HEK293 (cell line): ENCODE measurements at regions not wholly inside any gene's neighbourhood (a gene's known extent, or its start where the extent isn't known, plus 50 kb on each side); places are given as distances from the start of the nearest gene placed in this dataset.

ENCODE experiments used
- CTCF ChIA-PET: fragments of 350-600 bp; formaldehyde crosslinking; extraction: SDS; loops from one replicate; lab custom pipeline; 2021; ENCODE audit warnings: antibody characterized with exemption; lab: Yijun Ruan, JAX
- POLR2A ChIA-PET: fragments of 300-600 bp; formaldehyde crosslinking; extraction: SDS; loops from one replicate; lab custom pipeline; 2020; ENCODE audit warnings: antibody characterized with exemption, inconsistent platforms; lab: Yijun Ruan, JAX
- H3K27ac ChIP-seq: fragments of 200-500 bp; sonication (Bioruptor generic); 2 replicates; pipeline ENCODE4 v1.5.1; 2014; ENCODE audit warnings: low read depth, low read length, control low read depth, inconsistent platforms; ENCODE audit errors: extremely low read depth
- H3K36me3 ChIP-seq, 2 experiments: fragments of 200-500 bp in 1 of 2; sonication (Bioruptor generic) in 1 of 2; 1 replicate in 1 of 2; 2 replicates in 1 of 2; pipeline ENCODE4 v1.5.1; 2014 to 2017; ENCODE audit warnings: inconsistent platforms in 2 of 2, low read length in 2 of 2; ENCODE audit not compliant: control insufficient read depth in 2 of 2, insufficient read depth in 1 of 2
- H3K4me1 ChIP-seq: fragments of 200-500 bp; sonication (Bioruptor generic); 2 replicates; pipeline ENCODE4 v1.5.1; 2014; ENCODE audit warnings: mild to moderate bottlenecking, low read length, inconsistent platforms; ENCODE audit not compliant: control insufficient read depth, insufficient read depth
- H3K4me3 ChIP-seq: 2 replicates; pipeline ENCODE4 v1.5.1; 2011; ENCODE audit warnings: low read depth, mild to moderate bottlenecking, control low read depth, low read length, moderate library complexity
- H3K9me3 ChIP-seq: fragments of 200-500 bp; sonication (Bioruptor generic); 2 replicates; pipeline ENCODE4 v1.5.1; 2014; ENCODE audit warnings: low read depth, low read length, inconsistent platforms; ENCODE audit not compliant: control insufficient read depth, insufficient read depth
- IKZF3 ChIP-seq: fragments of 450-650 bp; IDR thresholded peaks from 2 replicates; pipeline ENCODE4 v1.5.0; 2018; ENCODE audit warnings: missing biosample characterization, mild to moderate bottlenecking, missing genetic modification characterization, moderate library complexity
- KLF1 ChIP-seq: fragments of 450-650 bp; formaldehyde crosslinking; IDR thresholded peaks from 2 replicates; pipeline ENCODE4 v1.5.1; 2016; ENCODE audit warnings: missing biosample characterization, missing genetic modification characterization
- KLF8 ChIP-seq: fragments of 450-650 bp; formaldehyde crosslinking; IDR thresholded peaks from 2 replicates; pipeline ENCODE4 v1.5.1; 2016; ENCODE audit warnings: missing biosample characterization, missing genetic modification characterization
- SCRT2 ChIP-seq: fragments of 450-650 bp; formaldehyde crosslinking; IDR thresholded peaks from 2 replicates; pipeline ENCODE4 v1.5.1; 2016; ENCODE audit warnings: missing biosample characterization, missing genetic modification characterization
- SETDB1 ChIP-seq: IDR thresholded peaks from one replicate; pipeline ENCODE4 v1.6.1; 2017; ENCODE audit warnings: mild to moderate bottlenecking, low read length, moderate library complexity, mixed read lengths; ENCODE audit not compliant: insufficient read length
- WT1 ChIP-seq: fragments of 450-650 bp; formaldehyde crosslinking; IDR thresholded peaks from 2 replicates; pipeline ENCODE4 v1.5.1; 2016; ENCODE audit warnings: missing biosample characterization, missing genetic modification characterization
- YY1 ChIP-seq: fragments of 450-650 bp; formaldehyde crosslinking; IDR thresholded peaks from 2 replicates; pipeline ENCODE4 v1.5.1; 2018; ENCODE audit warnings: missing biosample characterization, missing genetic modification characterization
- ZBTB20 ChIP-seq: fragments of 450-650 bp; formaldehyde crosslinking; IDR thresholded peaks from 2 replicates; pipeline ENCODE4 v1.5.1; 2016; ENCODE audit warnings: missing biosample characterization, missing genetic modification characterization
- ZBTB26 ChIP-seq: fragments of 450-650 bp; formaldehyde crosslinking; optimal IDR thresholded peaks from 2 replicates; pipeline ENCODE3; 2016; ENCODE audit warnings: missing biosample characterization, mild to moderate bottlenecking, missing genetic modification characterization
- ZEB2 ChIP-seq: fragments of 450-650 bp; formaldehyde crosslinking; IDR thresholded peaks from 2 replicates; pipeline ENCODE4 v1.5.1; 2016; ENCODE audit warnings: missing biosample characterization, missing genetic modification characterization
- ZNF10 ChIP-seq: fragments of 450-650 bp; formaldehyde crosslinking; IDR thresholded peaks from 2 replicates; pipeline ENCODE4 v1.5.1; 2017; ENCODE audit warnings: missing biosample characterization, missing genetic modification characterization
- ZNF155 ChIP-seq: fragments of 450-650 bp; formaldehyde crosslinking; IDR thresholded peaks from 2 replicates; pipeline ENCODE4 v1.5.1; 2016; ENCODE audit warnings: missing biosample characterization, missing genetic modification characterization
- ZNF184 ChIP-seq: fragments of 450-650 bp; IDR thresholded peaks from 2 replicates; pipeline ENCODE4 v1.5.1; 2018; ENCODE audit warnings: missing biosample characterization, mild to moderate bottlenecking, missing genetic modification characterization
- ZNF211 ChIP-seq: fragments of 450-650 bp; formaldehyde crosslinking; IDR thresholded peaks from 2 replicates; pipeline ENCODE4 v1.5.1; 2016; ENCODE audit warnings: low read depth, missing biosample characterization, missing genetic modification characterization
- ZNF23 ChIP-seq: fragments of 450-650 bp; formaldehyde crosslinking; IDR thresholded peaks from 2 replicates; pipeline ENCODE4 v1.5.1; 2016; ENCODE audit warnings: missing biosample characterization, missing genetic modification characterization, borderline replicate concordance
- ZNF266 ChIP-seq: fragments of 450-650 bp; formaldehyde crosslinking; IDR thresholded peaks from 2 replicates; pipeline ENCODE4 v1.5.1; 2016; ENCODE audit warnings: missing biosample characterization, missing genetic modification characterization, low read depth
- ZNF416 ChIP-seq: fragments of 450-650 bp; formaldehyde crosslinking; IDR thresholded peaks from 2 replicates; pipeline ENCODE4 v1.5.1; 2016; ENCODE audit warnings: missing biosample characterization, missing genetic modification characterization
- ZNF510 ChIP-seq: fragments of 450-650 bp; formaldehyde crosslinking; IDR thresholded peaks from 2 replicates; pipeline ENCODE4 v1.5.1; 2018; ENCODE audit warnings: mild to moderate bottlenecking, missing genetic modification characterization, missing biosample characterization; ENCODE audit not compliant: insufficient replicate concordance
- ZNF658 ChIP-seq: fragments of 450-650 bp; formaldehyde crosslinking; IDR thresholded peaks from 2 replicates; pipeline ENCODE4; 2016; ENCODE audit warnings: missing biosample characterization, missing genetic modification characterization
- ZNF707 ChIP-seq: fragments of 450-650 bp; formaldehyde crosslinking; IDR thresholded peaks from 2 replicates; pipeline ENCODE4 v1.5.1; 2016; ENCODE audit warnings: missing biosample characterization, missing genetic modification characterization
- ZNF785 ChIP-seq: fragments of 450-650 bp; formaldehyde crosslinking; IDR thresholded peaks from 2 replicates; pipeline ENCODE4 v1.5.1; 2016; ENCODE audit warnings: missing biosample characterization, missing genetic modification characterization
- ZSCAN16 ChIP-seq: fragments of 450-650 bp; formaldehyde crosslinking; IDR thresholded peaks from 2 replicates; pipeline ENCODE4 v1.5.1; 2016; ENCODE audit warnings: missing biosample characterization, missing genetic modification characterization
- TF ChIP-seq, protein P1 (sequence below): fragments of 450-650 bp; formaldehyde crosslinking; IDR thresholded peaks from 2 replicates; pipeline ENCODE4 v1.5.1; 2016; ENCODE audit warnings: missing biosample characterization, missing genetic modification characterization
- TF ChIP-seq, protein P2 (sequence below): fragments of 450-650 bp; formaldehyde crosslinking; IDR thresholded peaks from 2 replicates; pipeline ENCODE4 v1.5.1; 2016; ENCODE audit warnings: missing biosample characterization, missing genetic modification characterization
- TF ChIP-seq, protein P3 (sequence below): fragments of 450-650 bp; formaldehyde crosslinking; IDR thresholded peaks from 2 replicates; pipeline ENCODE4 v1.5.1; 2016; ENCODE audit warnings: missing biosample characterization, missing genetic modification characterization

DNA sequence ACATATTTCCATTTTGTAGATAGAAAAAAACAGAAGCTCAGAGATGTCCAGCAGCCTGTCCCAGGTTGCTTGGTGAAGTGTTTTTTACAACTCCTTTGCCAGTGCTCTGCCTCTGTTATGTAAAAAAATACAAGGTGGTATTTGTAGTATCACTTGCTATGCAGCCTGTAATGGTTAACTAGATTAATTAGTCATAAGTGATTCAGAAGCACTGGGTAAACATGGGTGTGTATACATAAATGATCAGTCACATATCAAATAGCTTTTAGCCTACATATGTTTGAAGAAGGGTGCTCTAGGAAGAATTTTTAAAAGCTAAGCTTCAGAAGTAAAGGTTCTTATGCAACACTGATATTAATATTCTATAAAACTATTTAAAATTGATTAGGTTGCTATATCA is 70.0 kb upstream of the MAGI3 start:
- no peak for TF ChIP-seq KLF1 (tag by site-specific recombination)
- no peak for TF ChIP-seq SETDB1
- no peak for TF ChIP-seq ZNF416 (tag by site-specific recombination)
- no peak for TF ChIP-seq ZNF707 (tag by site-specific recombination)
- TF ChIP-seq ZNF211 (tag by site-specific recombination): no peak
- TF ChIP-seq ZNF184 (tag by site-specific recombination): no peak
- TF ChIP-seq, protein P1, sequence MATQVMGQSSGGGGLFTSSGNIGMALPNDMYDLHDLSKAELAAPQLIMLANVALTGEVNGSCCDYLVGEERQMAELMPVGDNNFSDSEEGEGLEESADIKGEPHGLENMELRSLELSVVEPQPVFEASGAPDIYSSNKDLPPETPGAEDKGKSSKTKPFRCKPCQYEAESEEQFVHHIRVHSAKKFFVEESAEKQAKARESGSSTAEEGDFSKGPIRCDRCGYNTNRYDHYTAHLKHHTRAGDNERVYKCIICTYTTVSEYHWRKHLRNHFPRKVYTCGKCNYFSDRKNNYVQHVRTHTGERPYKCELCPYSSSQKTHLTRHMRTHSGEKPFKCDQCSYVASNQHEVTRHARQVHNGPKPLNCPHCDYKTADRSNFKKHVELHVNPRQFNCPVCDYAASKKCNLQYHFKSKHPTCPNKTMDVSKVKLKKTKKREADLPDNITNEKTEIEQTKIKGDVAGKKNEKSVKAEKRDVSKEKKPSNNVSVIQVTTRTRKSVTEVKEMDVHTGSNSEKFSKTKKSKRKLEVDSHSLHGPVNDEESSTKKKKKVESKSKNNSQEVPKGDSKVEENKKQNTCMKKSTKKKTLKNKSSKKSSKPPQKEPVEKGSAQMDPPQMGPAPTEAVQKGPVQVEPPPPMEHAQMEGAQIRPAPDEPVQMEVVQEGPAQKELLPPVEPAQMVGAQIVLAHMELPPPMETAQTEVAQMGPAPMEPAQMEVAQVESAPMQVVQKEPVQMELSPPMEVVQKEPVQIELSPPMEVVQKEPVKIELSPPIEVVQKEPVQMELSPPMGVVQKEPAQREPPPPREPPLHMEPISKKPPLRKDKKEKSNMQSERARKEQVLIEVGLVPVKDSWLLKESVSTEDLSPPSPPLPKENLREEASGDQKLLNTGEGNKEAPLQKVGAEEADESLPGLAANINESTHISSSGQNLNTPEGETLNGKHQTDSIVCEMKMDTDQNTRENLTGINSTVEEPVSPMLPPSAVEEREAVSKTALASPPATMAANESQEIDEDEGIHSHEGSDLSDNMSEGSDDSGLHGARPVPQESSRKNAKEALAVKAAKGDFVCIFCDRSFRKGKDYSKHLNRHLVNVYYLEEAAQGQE: no peak
- no peak for TF ChIP-seq ZNF155 (tag by site-specific recombination)
- TF ChIP-seq ZNF785: no peak
- TF ChIP-seq, protein P2, sequence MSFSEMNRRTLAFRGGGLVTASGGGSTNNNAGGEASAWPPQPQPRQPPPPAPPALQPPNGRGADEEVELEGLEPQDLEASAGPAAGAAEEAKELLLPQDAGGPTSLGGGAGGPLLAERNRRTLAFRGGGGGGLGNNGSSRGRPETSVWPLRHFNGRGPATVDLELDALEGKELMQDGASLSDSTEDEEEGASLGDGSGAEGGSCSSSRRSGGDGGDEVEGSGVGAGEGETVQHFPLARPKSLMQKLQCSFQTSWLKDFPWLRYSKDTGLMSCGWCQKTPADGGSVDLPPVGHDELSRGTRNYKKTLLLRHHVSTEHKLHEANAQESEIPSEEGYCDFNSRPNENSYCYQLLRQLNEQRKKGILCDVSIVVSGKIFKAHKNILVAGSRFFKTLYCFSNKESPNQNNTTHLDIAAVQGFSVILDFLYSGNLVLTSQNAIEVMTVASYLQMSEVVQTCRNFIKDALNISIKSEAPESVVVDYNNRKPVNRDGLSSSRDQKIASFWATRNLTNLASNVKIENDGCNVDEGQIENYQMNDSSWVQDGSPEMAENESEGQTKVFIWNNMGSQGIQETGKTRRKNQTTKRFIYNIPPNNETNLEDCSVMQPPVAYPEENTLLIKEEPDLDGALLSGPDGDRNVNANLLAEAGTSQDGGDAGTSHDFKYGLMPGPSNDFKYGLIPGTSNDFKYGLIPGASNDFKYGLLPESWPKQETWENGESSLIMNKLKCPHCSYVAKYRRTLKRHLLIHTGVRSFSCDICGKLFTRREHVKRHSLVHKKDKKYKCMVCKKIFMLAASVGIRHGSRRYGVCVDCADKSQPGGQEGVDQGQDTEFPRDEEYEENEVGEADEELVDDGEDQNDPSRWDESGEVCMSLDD (tag by site-specific recombination): no peak
- no peak for TF ChIP-seq ZBTB26 (tag by site-specific recombination)
- TF ChIP-seq IKZF3: no peak
- no peak for TF ChIP-seq SCRT2 (tag by site-specific recombination)
- TF ChIP-seq, protein P3, sequence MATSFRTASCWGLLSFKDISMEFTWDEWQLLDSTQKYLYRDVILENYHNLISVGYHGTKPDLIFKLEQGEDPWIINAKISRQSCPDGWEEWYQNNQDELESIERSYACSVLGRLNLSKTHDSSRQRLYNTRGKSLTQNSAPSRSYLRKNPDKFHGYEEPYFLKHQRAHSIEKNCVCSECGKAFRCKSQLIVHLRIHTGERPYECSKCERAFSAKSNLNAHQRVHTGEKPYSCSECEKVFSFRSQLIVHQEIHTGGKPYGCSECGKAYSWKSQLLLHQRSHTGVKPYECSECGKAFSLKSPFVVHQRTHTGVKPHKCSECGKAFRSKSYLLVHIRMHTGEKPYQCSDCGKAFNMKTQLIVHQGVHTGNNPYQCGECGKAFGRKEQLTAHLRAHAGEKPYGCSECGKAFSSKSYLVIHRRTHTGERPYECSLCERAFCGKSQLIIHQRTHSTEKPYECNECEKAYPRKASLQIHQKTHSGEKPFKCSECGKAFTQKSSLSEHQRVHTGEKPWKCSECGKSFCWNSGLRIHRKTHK (tag by site-specific recombination): no peak
- H3K9me3 ChIP-seq: no peaks in the 10 kb centered on the region
- H3K4me3 ChIP-seq: no peak overlapping the region
- ChIA-PET POLR2A (no interaction called here), CTCF (interaction anchor here (0.6 kb wide), 2 partner anchors 21 to 551 kb away, joined by 3 read pairs; no protein-coding TSS in a partner anchor)
- H3K27ac ChIP-seq: no peak overlapping the region
- no peaks in the 10 kb centered on the region for H3K4me1 ChIP-seq
- no peaks in the 10 kb centered on the region for H3K36me3 ChIP-seq

DNA sequence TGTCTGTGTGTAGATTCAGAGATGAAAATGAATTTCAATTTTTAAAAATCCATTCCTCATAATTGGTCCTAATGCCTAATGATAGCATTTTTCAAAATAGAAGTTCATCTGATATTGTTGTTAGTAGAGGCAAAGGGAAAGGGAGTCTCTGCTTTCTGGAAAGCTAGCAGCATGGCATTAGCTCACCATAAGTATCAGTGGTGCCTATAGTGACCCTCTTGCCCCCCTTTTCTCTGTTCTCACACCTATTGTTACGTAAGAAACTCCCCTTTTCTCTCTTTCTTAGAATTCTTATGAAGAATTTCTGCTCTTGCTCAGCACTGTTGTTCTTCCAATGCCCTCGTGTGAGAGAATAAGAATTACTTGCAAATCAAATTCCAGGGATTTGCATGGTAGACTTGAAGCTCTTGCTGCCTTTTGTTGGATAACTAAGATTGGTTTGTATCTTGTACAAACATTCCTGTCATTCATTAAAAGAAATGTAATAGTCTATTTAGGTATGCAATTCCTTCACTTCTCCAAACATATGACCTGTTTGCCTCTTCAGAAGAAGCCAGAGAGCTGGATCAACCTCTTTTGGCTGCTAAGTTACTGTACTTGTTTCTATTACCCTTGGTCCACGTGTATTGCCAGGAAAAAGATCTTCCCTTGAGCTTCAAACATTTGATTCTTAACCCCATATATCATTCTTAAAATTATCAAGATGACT is 69.2 kb upstream of the MAGI3 start:
- Histone ChIP-seq H3K4me1 (no peaks in the 10 kb centered on the region), H3K36me3 (no peaks in the 10 kb centered on the region), H3K9me3 (no peaks in the 10 kb centered on the region), H3K4me3 (no peak overlapping the region), H3K27ac (no peak overlapping the region)
- TF ChIP-seq ZSCAN16 (tag by site-specific recombination) (no peak), ZNF266 (tag by site-specific recombination) (no peak), ZNF658 (tag by site-specific recombination) (no peak), YY1 (no peak), ZNF23 (tag by site-specific recombination) (no peak), ZEB2 (tag by site-specific recombination) (no peak), ZNF510 (tag by site-specific recombination) (no peak), ZNF10 (no peak), ZBTB20 (tag by site-specific recombination) (no peak), KLF8 (tag by site-specific recombination) (no peak), WT1 (tag by site-specific recombination) (no peak)
- ChIA-PET CTCF (interaction anchor here (0.6 kb wide), 2 partner anchors 299 to 552 kb away, joined by 3 read pairs; no protein-coding TSS in a partner anchor), POLR2A (interaction anchor here (1.4 kb wide), 1 partner anchor 70 kb away, joined by 4 read pairs; no protein-coding TSS in a partner anchor)
